ENCODE measurements at regions not wholly inside any gene's neighbourhood (a gene's known extent, or its start where the extent isn't known, plus 50 kb on each side); places are given as distances from the start of the nearest gene placed in this dataset.

DNA sequence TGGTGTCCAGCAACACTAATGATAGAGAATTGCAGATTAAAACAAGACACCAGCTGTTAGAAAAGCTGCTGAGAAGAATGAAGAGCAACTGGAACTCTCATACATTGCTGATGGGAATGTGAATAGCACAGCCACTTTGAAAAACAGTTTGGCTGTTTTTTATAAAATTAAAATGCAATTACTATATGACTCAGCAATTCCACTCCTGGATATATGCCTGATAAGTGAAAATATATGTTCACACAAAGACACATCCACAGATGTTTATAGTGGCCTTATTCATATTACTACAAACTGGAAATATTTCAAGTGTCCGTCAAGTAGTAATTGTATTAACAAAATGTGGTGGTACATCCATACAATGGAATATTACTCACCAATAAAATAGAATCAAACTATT is 99.7 kb upstream of the HAO2 start:
- TF ChIP-seq, protein P1, sequence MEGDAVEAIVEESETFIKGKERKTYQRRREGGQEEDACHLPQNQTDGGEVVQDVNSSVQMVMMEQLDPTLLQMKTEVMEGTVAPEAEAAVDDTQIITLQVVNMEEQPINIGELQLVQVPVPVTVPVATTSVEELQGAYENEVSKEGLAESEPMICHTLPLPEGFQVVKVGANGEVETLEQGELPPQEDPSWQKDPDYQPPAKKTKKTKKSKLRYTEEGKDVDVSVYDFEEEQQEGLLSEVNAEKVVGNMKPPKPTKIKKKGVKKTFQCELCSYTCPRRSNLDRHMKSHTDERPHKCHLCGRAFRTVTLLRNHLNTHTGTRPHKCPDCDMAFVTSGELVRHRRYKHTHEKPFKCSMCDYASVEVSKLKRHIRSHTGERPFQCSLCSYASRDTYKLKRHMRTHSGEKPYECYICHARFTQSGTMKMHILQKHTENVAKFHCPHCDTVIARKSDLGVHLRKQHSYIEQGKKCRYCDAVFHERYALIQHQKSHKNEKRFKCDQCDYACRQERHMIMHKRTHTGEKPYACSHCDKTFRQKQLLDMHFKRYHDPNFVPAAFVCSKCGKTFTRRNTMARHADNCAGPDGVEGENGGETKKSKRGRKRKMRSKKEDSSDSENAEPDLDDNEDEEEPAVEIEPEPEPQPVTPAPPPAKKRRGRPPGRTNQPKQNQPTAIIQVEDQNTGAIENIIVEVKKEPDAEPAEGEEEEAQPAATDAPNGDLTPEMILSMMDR (IDR thresholded peaks at IDR 0.05), result no peak
- no peak for TF ChIP-seq POLR2A (IDR thresholded peaks at IDR 0.05)
